ENCODE measurements at regions not wholly inside any gene's neighbourhood (a gene's known extent, or its start where the extent isn't known, plus 50 kb on each side); places are given as distances from the start of the nearest gene placed in this dataset.

- TF ChIP-seq CTCF (IDR thresholded peaks at IDR 0.05), result no peak
- ATAC-seq (ENCODE audit: low FRiP score), result no peak
- no peak for DNase-seq (ENCODE audit: low spot score)
Observed at GRCh38 chr1:115577513-115577912, 64.3 kb upstream of the VANGL1 start.

GRCh38 chr1:115575661-115576060, 66.1 kb upstream of the VANGL1 start:
- no peak for TF ChIP-seq CTCF (IDR thresholded peaks at IDR 0.05)
- no peak for DNase-seq (ENCODE audit: low spot score)
- no peak for ATAC-seq (ENCODE audit: low FRiP score)

GRCh38 chr1:115572710-115573109, 69.1 kb upstream of the VANGL1 start:
- TF ChIP-seq CTCF (IDR thresholded peaks at IDR 0.05), result no peak
- DNase-seq (ENCODE audit: low spot score), result no peak
- no peak for ATAC-seq (ENCODE audit: low FRiP score)

GRCh38 chr1:115567431-115567830, 74.3 kb upstream of the VANGL1 start:
- ATAC-seq (ENCODE audit: low FRiP score) (no peak), DNase-seq (ENCODE audit: low spot score) (no peak)
- no peak for TF ChIP-seq CTCF (IDR thresholded peaks at IDR 0.05)

- no peak for TF ChIP-seq CTCF (IDR thresholded peaks at IDR 0.05)
- DNase-seq (ENCODE audit: low spot score) (no peak), ATAC-seq (ENCODE audit: low FRiP score) (no peak)
Observed at GRCh38 chr1:115565791-115566190, 76.0 kb upstream of the VANGL1 start.

- no peak for ATAC-seq (ENCODE audit: low FRiP score)
- no peak for DNase-seq (ENCODE audit: low spot score)
- TF ChIP-seq CTCF (IDR thresholded peaks at IDR 0.05), result no peak
Observed at GRCh38 chr1:115565353-115565752, 76.4 kb upstream of the VANGL1 start.

- DNase-seq (ENCODE audit: low spot score) (no peak), ATAC-seq (ENCODE audit: low FRiP score) (no peak)
- TF ChIP-seq CTCF (IDR thresholded peaks at IDR 0.05), result no peak
Observed at GRCh38 chr1:115564201-115564600, 77.6 kb upstream of the VANGL1 start.

Measured in omental fat pad (tissue), 3 donors.